Nucleus accumbens (tissue), 56 donors: ENCODE measurements at regions not wholly inside any gene's neighbourhood (a gene's known extent, or its start where the extent isn't known, plus 50 kb on each side); places are given as distances from the start of the nearest gene placed in this dataset.
A peak's percentile ranks its signal among the peaks of the same experiment; 100 is the strongest.

ENCODE experiments used
- DNase-seq, 56 donors: peaks; one replicate each; lab custom pipeline; 2025; lab: John Stamatoyannopoulos, UW

DNA sequence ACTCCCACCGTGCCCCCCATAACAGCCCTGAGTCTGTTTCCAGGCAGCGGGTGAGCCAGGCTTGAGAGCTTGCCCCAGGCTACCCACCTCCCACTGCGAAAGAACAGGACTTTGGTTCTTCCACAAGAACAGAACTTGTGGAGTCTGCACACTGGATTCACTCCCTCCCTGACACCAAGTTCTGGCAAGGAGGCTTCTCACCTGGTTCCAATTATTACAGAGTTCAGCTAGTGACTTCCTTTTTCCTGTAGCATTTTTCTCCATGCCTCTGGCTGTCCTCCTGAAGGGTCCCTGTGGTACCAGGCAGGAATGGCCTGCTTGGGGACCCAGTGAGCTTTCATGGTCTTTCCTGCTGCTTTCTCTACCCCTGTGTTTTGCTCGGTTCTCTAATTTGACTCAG lies 208.6 kb upstream of the SFRP2 start:
- no peak for DNase-seq

- DNase-seq: no peak
Observed at GRCh38 chr4:153989505-153989904, 200.6 kb upstream of the SFRP2 start.

GRCh38 chr4:153988492-153989363 lies 199.8 kb upstream of the SFRP2 start:
- DNase-seq: no peak

- no peak for DNase-seq
Observed at GRCh38 chr4:153987291-153987690, 198.4 kb upstream of the SFRP2 start.

DNA sequence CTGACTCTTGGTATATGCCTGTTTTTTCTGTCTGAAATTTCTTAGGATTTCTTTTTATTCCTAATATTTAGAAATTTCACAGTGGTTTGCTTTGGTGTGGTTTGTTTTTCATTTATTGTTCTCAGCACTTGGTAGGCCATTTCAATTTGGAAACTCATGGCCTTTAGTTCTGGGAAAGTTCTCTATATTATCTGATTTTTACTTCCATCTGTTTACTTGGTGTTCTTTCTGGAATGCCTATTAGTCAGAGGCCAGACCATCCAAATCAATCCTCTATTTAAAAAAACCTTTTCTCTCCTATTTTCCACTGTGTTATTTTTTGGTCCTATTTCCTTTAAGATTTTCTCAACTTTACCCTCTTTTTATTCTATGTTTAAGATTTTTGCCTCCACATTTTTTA lies 188.1 kb upstream of the SFRP2 start:
- DNase-seq: no peak

GRCh38 chr4:153974452-153974851 lies 185.6 kb upstream of the SFRP2 start:
- no peak for DNase-seq

GRCh38 chr4:153973942-153974341 lies 185.1 kb upstream of the SFRP2 start:
- no peak for DNase-seq

DNA sequence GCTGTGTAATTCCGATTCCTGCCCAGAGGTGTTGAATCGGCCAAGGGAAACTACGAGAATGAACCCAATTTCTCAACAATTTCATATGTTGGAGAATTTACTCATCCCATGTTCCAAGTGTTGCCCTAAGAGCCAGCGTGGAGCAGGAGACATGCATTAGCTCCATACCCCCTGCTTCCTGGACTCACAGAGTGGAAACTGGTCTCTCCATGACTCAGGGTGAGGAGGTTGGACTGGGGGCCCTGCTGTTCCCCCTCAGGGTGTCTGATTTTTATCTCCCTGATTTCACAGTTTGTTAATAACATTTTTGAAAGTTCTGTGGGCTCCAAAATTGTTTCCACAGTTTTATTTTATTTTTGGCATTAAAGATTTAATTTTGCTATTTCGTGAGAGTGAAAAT lies 183.0 kb upstream of the SFRP2 start:
- DNase-seq: no peak

DNA sequence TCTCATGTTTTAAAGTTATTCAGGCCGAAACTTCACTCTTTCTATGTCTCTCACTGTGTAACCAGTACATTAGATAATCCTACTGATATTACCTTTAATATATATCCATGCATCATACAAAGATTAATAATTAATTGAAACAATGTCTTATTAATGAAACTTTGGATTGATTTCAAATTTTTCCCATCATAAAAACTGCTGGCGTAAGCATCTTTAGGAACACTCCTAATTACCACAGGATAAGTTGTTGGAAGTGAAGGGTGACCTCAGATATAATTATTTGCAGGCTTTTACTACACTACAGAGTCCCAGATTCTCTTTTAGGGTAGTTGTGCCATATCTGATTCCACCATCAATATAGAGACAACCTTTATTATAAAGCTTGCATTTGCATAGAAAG lies 181.3 kb upstream of the SFRP2 start:
- DNase-seq: no peak

DNA sequence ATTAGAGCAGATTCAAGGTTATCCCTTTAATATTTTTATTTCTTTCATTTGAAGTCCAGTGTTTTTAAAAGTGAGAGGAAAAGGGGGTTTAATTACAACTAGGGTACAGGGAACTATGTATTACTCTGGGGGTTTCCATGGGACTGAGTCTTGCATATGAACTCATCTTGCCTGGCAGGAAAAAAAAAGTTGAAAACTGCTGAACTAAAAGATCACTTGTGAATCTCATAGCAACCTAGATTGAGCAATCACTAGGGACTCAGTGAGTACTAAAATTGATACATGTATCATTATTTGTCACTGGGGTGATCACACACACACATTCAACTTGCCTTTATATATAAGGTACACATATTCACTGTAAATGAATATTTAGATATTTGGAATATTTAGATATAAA lies 180.7 kb upstream of the SFRP2 start:
- no peak for DNase-seq

DNA sequence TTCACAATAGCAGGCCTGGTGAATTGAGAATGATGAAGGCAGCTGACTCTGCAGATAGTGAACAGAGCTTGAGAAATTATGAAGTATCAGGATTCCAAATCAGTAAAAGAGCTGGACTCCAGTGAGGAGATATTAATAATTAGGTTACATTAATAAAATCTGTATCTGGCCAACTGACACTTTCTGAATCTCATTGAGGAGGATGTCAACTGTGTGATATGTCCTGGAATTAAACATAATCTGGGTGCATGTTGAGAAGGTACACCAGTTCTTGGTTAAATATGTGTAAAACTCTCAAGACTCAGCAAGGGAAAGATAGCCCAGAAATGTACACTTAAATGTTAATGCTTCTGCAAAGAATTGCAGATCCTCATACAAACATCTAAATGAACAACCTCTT lies 177.8 kb upstream of the SFRP2 start:
- no peak for DNase-seq

DNA sequence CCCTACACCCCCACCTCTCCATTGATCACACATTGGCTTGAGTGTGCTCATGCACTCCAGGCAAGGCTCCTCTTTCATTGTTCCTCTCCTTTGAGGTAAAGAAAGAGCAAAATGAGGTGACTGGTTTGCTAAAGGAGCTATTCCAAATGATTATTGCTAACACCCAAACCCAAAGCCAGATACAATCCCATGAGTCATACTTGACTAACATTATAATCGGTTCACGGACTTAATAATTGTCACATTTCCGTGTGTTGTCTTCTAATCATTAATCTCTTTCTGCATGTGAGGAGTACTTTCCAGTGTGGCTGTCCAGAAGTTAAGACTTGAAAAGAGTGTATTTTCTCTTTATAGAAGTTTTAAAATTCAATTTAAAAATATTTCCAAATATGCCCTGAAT lies 174.3 kb upstream of the SFRP2 start:
- no peak for DNase-seq

- DNase-seq: peak in 1 of 56 donors; percentile 0
Observed at GRCh38 chr4:153962311-153963039, 173.6 kb upstream of the SFRP2 start.

DNA sequence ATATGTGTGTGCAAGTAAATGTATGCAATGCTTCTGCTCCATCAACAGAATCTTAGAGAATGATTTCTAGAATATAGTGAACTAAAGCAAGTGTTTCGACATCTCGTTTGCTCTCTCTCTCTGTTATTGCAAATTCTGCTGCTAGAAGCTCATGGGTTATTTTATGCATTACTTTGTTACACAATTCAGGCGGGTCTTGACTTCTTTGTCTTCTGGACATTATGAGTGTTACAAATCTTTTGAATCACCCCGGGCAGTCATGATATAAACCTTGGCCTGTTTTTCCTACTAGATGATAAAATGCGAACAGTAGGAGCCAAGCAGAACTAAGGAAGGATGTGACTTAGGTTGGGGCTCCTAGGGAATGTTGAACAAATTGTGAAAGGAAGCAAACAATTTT lies 166.4 kb upstream of the SFRP2 start:
- DNase-seq: no peak

GRCh38 chr4:153954654-153955053 lies 165.8 kb upstream of the SFRP2 start:
- DNase-seq: no peak

DNA sequence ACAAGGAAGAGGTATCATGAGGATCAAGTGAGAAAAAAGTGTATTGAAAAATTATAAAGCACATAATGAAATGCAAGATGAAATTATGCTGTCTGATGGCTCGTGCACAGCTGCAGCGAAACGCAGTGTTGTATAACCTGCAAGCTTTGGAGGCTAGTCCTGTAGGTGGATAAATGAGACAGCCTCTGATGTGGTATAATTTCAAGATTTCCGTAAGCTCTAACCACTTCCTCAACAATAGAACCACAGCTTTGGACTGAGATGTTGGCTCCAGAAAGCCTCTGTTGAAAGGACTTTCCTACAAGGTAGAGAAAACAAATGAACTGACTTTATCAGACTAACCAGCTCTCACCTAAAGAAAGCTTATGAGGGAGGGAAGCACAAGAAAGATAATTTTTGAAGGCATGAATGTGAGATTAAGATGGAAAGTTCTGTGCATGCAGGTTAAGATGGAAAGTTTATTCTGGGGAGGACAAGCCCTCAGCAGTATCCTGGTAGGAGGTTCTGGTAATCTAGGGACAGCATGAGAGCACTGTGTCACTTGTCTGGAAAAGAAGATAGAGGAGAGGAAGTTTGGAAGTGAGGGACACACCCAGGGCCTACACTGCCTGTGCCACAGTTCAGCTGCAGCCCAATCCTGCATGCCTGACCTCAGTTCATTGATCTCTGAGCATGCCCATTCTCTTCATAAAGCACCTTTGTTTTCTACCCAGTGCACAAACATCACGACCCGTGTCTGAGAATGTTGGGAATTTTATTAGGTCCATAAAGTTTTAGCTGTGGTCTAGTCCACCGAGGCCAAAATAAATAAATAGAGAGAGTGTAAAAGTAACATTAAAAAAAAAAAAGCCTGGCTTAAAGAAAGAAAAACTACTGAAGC lies 161.5 kb upstream of the SFRP2 start:
- DNase-seq: no peak

DNA sequence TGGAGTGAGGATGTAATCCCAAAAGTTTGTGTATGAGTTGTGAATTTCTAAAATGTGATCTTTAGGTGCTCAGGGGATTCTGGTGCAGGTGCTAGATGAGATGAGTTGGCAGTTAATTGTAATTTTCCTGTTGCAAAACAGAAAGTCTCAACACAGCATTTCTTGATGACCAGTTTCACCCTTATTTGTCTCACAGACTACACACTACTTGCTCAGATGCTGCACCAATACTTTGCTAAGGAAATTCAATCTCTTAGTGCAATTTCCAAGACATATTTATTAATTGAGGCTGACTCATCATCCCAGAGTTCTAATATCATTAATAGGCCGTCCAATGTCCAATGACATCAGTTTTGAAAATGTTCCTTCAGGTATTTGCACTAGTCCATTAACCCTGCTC lies 159.2 kb upstream of the SFRP2 start:
- no peak for DNase-seq

DNA sequence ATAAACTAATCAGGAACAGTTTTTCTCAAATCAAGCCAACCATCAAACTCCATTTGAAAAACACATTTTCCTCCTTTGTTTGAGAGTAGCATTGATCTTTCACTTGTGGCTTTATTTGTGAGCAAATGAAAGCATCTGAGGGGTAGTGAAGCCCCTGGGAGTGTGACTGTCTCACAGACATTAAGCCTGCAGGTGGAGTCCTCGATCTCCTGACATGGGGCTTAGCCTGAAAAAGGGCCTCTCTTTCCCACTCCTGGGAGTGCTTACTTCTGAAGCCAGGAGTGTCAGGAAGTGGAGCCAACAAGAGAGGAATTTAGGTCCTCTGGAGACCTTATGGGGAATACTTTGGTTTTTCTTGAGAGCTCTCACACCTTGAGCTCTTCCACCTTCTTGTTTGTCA lies 158.2 kb upstream of the SFRP2 start:
- no peak for DNase-seq

- no peak for DNase-seq
Observed at GRCh38 chr4:153945704-153946103, 156.8 kb upstream of the SFRP2 start.

DNA sequence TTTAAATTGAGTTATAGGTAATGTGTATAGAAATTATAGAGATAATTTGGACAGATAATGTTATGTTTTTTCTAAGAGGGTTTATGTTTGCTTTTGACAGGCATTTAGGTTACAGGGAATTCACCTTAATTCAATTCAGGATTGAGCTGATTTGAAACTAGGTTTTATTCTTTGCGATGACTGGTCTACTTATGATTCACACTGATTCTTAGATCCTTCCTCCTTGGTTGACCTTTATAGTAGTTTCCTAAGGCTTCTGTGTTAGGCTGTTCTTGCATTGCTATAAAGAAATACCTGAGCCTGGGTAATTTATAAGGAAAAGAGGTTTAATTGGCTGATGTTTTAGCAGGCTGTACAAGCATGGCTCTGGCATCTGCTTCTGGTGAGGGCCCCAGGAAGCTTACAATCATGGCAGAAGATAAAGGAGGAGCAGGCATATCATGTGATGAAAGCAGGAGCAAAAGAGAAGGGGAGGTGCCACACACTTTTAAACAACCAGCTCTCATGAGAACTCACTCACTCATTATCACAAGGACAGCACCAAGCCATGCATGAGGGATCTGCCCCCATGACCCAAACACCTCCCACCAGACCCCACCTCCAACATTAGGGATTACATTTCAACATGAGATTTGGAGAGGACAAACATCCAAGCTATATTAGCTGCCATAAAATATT lies 155.0 kb upstream of the SFRP2 start:
- DNase-seq: no peak

GRCh38 chr4:153940916-153941315 lies 152.0 kb upstream of the SFRP2 start:
- DNase-seq: no peak
